C4-2B (cell line): ENCODE measurements at regions not wholly inside any gene's neighbourhood (a gene's known extent, or its start where the extent isn't known, plus 50 kb on each side); places are given as distances from the start of the nearest gene placed in this dataset.

Experiments
- H3K27ac ChIP-seq: fragments of 450-650 bp; 2 replicates; pipeline ENCODE4 v1.5.1; 2017
- CTCF ChIP-seq: fragments of 450-650 bp; conservative IDR thresholded peaks from 2 replicates; pipeline ENCODE4 v1.5.1; 2017; ENCODE audit warnings: mild to moderate bottlenecking
- ZFX ChIP-seq: fragments of 450-650 bp; IDR thresholded peaks from 2 replicates; pipeline ENCODE4 v1.6.1; 2017

- TF ChIP-seq ZFX (no peak), CTCF (no peak)
- H3K27ac ChIP-seq: no peak overlapping the region
Observed at GRCh38 chr1:5752746-5753548, 239.3 kb downstream of the NPHP4 start.

- H3K27ac ChIP-seq: no peak overlapping the region
- TF ChIP-seq ZFX (no peak), CTCF (no peak)
Observed at GRCh38 chr1:5751833-5752745, 240.1 kb downstream of the NPHP4 start.

GRCh38 chr1:5751163-5751540 is 241.1 kb downstream of the NPHP4 start:
- TF ChIP-seq CTCF (no peak), ZFX (no peak)
- no peak overlapping the region for H3K27ac ChIP-seq

GRCh38 chr1:5750186-5751162 is 241.8 kb downstream of the NPHP4 start:
- TF ChIP-seq CTCF: no peak
- no peak for TF ChIP-seq ZFX
- no peak overlapping the region for H3K27ac ChIP-seq

- no peak for TF ChIP-seq ZFX
- no peak for TF ChIP-seq CTCF
- H3K27ac ChIP-seq: no peak overlapping the region
Observed at GRCh38 chr1:5748286-5749225, 243.7 kb downstream of the NPHP4 start.
